CD4-positive, alpha-beta T cell (primary cell): ENCODE measurements at regions not wholly inside any gene's neighbourhood (a gene's known extent, or its start where the extent isn't known, plus 50 kb on each side); places are given as distances from the start of the nearest gene placed in this dataset.

Experiments
- ATAC-seq: fragments of 200-7000 bp; cut with Tn5 transposase; one replicate; pipeline ENCODE4 v1.10.0; 2022; ENCODE audit warnings: mild to moderate bottlenecking; ENCODE audit not compliant: poor library complexity
- CTCF ChIA-PET: fragments of 350-600 bp; sonication (Branson Sonifier 250); formaldehyde crosslinking; loops from one replicate; lab custom pipeline; 2021; ENCODE audit warnings: antibody characterized with exemption, inconsistent platforms; lab: Charles Lee
- POLR2A ChIA-PET: fragments of 350-600 bp; sonication (Branson Sonifier 250); formaldehyde crosslinking; loops from one replicate; lab custom pipeline; 2021; ENCODE audit warnings: antibody characterized with exemption, inconsistent platforms; lab: Charles Lee
- DNase-seq, 14 experiments: peaks; one replicate each; pipeline ENCODE4 v3.0.0-alpha.2; 2013 to 2020; ENCODE audit warnings: mixed read lengths in 2 of 14
- H3K27ac ChIP-seq, 2 donors: one replicate each; pipeline versions ENCODE4 v1.5.1 to v1.7.0; 2013; ENCODE audit warnings: low read length in 2 of 2, low read depth in 1 of 2, mild to moderate bottlenecking in 1 of 2
- H3K27me3 ChIP-seq, 2 experiments: 1 replicate in 1 of 2; 2 replicates in 1 of 2; pipeline versions ENCODE4 v1.6.1 to v1.7.0; 2013; ENCODE audit warnings: low read length in 2 of 2, control low read depth in 1 of 2, mild to moderate bottlenecking in 1 of 2, moderate library complexity in 1 of 2; ENCODE audit not compliant: insufficient read depth in 2 of 2, control insufficient read depth in 1 of 2
- H3K36me3 ChIP-seq: one replicate; pipeline ENCODE4 v1.6.1; 2013; ENCODE audit warnings: low read length, control low read depth; ENCODE audit not compliant: insufficient read depth
- H3K4me1 ChIP-seq: one replicate; pipeline ENCODE4 v1.6.1; 2013; ENCODE audit warnings: low read length, control low read depth; ENCODE audit not compliant: insufficient read depth
- H3K4me3 ChIP-seq: one replicate; pipeline ENCODE4 v1.5.1; 2013; ENCODE audit warnings: mild to moderate bottlenecking, low read length, moderate library complexity
- H3K9me3 ChIP-seq, 2 experiments: 1 replicate in 1 of 2; 2 replicates in 1 of 2; pipeline versions ENCODE4 v1.6.1 to v1.7.0; 2013; ENCODE audit warnings: low read length in 2 of 2, mild to moderate bottlenecking in 2 of 2, control low read depth in 1 of 2, moderate library complexity in 1 of 2; ENCODE audit not compliant: control insufficient read depth in 1 of 2, insufficient read depth in 1 of 2
- H3K27ac Mint-ChIP-seq: one replicate; pipeline ENCODE4 v1.8.0; 2020; ENCODE audit warnings: mixed read lengths
- H3K27me3 Mint-ChIP-seq: one replicate; pipeline ENCODE4 v1.8.0; 2021; ENCODE audit warnings: mixed read lengths
- H3K36me3 Mint-ChIP-seq: one replicate; pipeline ENCODE4 v1.8.0; 2021; ENCODE audit warnings: low read depth, mixed read lengths
- H3K4me1 Mint-ChIP-seq: one replicate; pipeline ENCODE4 v1.8.0; 2021; ENCODE audit warnings: low read depth, mixed read lengths
- H3K4me3 Mint-ChIP-seq: one replicate; pipeline ENCODE4 v1.8.0; 2020; ENCODE audit warnings: mild to moderate bottlenecking, mixed read lengths
- H3K9me3 Mint-ChIP-seq: one replicate; pipeline ENCODE4 v1.8.0; 2020; ENCODE audit warnings: mixed read lengths
- intact Hi-C, 2 experiments: fragments of 100-400 bp; cut with DNase I in 1 of 2; cut with micrococcal nuclease in 1 of 2; formaldehyde crosslinking; loops; one replicate each; pipeline versions ENCODE4 v1.15.1 to v1.9.0; 2023 to 2025; cut with DNase I, micrococcal nuclease
- TF ChIP-seq, protein P1 (sequence below): fragments of 200-600 bp; IDR thresholded peaks from one replicate; pipeline ENCODE4 v1.8.0; 2022; ENCODE audit warnings: antibody characterized with exemption, mild to moderate bottlenecking

DNA sequence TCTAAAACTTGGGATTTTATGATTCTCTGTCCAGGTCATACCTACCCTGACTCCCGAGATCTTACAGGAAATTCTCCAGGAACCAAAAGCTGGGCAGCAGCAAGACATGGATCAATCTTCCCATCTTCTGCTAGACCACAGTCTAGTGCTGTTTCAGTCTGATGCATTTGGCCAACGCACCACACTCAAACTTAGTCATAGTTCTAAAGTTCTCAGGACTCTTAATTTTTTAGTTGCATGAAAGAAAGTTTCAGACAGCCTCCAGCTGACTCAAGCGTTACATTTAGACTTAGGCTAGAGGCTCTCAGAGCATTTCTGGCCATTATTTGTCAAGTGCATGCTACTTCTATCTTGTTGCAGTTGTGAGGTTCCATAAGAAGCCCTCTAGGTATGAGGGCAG lies 230.1 kb upstream of the CCDC150 start:
- Mint-ChIP-seq H3K27ac (no peak overlapping the region), H3K36me3 (no peaks in the 10 kb centered on the region), H3K9me3 (no peaks in the 10 kb centered on the region), H3K27me3 (peaks cover 5% of the 10 kb centered on the region), H3K4me3 (no peak overlapping the region), H3K4me1 (no peaks in the 10 kb centered on the region)
- Histone ChIP-seq H3K27ac (no peak overlapping the region), H3K36me3 (no peaks in the 10 kb centered on the region), H3K4me1 (no peaks in the 10 kb centered on the region), H3K27me3 (peaks cover 0 to 5% of the 10 kb centered on the region in 2 experiments), H3K4me3 (no peak overlapping the region), H3K9me3 (no peaks in the 10 kb centered on the region)
- intact Hi-C loops: no loop called here
- CTCF ChIA-PET: no interaction called here
- TF ChIP-seq, protein P1, sequence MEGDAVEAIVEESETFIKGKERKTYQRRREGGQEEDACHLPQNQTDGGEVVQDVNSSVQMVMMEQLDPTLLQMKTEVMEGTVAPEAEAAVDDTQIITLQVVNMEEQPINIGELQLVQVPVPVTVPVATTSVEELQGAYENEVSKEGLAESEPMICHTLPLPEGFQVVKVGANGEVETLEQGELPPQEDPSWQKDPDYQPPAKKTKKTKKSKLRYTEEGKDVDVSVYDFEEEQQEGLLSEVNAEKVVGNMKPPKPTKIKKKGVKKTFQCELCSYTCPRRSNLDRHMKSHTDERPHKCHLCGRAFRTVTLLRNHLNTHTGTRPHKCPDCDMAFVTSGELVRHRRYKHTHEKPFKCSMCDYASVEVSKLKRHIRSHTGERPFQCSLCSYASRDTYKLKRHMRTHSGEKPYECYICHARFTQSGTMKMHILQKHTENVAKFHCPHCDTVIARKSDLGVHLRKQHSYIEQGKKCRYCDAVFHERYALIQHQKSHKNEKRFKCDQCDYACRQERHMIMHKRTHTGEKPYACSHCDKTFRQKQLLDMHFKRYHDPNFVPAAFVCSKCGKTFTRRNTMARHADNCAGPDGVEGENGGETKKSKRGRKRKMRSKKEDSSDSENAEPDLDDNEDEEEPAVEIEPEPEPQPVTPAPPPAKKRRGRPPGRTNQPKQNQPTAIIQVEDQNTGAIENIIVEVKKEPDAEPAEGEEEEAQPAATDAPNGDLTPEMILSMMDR: no peak
- POLR2A ChIA-PET: no interaction called here
- no peak for DNase-seq
- ATAC-seq: no peak

DNA sequence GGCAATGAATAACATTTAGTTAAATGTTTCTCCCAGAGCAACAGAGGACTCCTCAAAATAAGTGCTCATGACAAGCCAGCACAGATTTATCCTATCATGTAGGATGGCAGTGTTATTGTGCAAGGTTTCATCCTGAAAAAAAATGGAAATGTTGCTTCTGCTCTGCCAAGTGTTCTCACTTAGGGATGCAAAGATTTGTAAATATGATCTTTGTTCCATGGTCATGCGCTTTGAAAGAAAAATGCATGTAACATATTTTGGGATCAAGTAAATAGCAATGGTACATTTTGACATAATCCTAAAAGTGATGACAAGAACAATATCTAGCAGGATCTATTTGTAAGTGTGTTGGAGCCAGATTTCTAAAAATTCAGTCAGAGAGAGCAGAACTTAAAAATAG lies 229.5 kb upstream of the CCDC150 start:
- Mint-ChIP-seq H3K4me3 (no peak overlapping the region), H3K36me3 (no peaks in the 10 kb centered on the region), H3K9me3 (no peaks in the 10 kb centered on the region), H3K4me1 (peaks cover 6% of the 10 kb centered on the region), H3K27ac (no peak overlapping the region), H3K27me3 (peaks cover 5% of the 10 kb centered on the region)
- no peaks in the 10 kb centered on the region for H3K36me3 ChIP-seq
- ATAC-seq (no peak), DNase-seq (no peak)
- ChIA-PET POLR2A (no interaction called here), CTCF (no interaction called here)
- H3K4me1 ChIP-seq: peaks cover 3% of the 10 kb centered on the region
- no peak overlapping the region for H3K27ac ChIP-seq
- TF ChIP-seq, protein P1: no peak
- intact Hi-C loops: no loop called here
- H3K9me3 ChIP-seq: no peaks in the 10 kb centered on the region
- H3K4me3 ChIP-seq: no peak overlapping the region
- peaks cover 0 to 8% of the 10 kb centered on the region in 2 experiments for H3K27me3 ChIP-seq

DNA sequence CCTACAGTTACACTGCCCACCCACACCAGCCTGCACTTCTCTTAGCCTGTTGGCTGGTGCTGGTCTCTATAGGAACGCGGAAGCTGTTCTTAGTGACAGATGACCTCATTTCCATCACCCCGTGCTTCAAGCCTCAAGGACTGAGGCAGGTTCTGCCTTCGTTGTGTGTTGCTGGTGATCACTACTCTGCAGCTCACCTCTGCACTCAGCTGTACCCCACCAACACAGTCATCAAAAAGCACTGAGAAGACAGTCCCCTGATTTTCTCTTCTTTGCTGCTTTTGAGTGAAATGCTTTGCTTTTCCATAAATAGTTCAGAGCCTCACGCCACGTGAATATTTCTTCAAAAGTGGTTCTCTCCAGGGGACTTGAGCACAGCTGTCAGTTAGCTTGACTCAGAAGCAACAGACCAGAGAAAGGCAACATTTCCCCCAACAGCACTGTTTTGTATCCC lies 225.7 kb upstream of the CCDC150 start:
- H3K36me3 ChIP-seq: no peaks in the 10 kb centered on the region
- no peak overlapping the region for H3K27ac ChIP-seq
- Mint-ChIP-seq H3K27ac (no peak overlapping the region), H3K27me3 (peaks cover 10% of the 10 kb centered on the region), H3K36me3 (no peaks in the 10 kb centered on the region), H3K4me1 (peaks cover 14% of the 10 kb centered on the region), H3K9me3 (no peaks in the 10 kb centered on the region), H3K4me3 (no peak overlapping the region)
- no peaks in the 10 kb centered on the region for H3K9me3 ChIP-seq
- peaks cover 7% of the 10 kb centered on the region for H3K4me1 ChIP-seq
- no peak for DNase-seq
- CTCF ChIA-PET: no interaction called here
- TF ChIP-seq, protein P1: no peak
- no peak overlapping the region for H3K4me3 ChIP-seq
- intact Hi-C loops: no loop called here
- POLR2A ChIA-PET: interaction anchor here (0.6 kb wide), 1 partner anchor 239 kb away, joined by 3 read pairs; no protein-coding TSS in a partner anchor
- ATAC-seq: no peak
- peaks cover 0 to 5% of the 10 kb centered on the region in 2 experiments for H3K27me3 ChIP-seq
